ENCODE measurements at regions not wholly inside any gene's neighbourhood (a gene's known extent, or its start where the extent isn't known, plus 50 kb on each side); places are given as distances from the start of the nearest gene placed in this dataset.
"Not testable (repeated sequence)": the region's sequence is repeated elsewhere in the genome, so short reads cannot be mapped to it uniquely, and the experiment has no call there.

DNA sequence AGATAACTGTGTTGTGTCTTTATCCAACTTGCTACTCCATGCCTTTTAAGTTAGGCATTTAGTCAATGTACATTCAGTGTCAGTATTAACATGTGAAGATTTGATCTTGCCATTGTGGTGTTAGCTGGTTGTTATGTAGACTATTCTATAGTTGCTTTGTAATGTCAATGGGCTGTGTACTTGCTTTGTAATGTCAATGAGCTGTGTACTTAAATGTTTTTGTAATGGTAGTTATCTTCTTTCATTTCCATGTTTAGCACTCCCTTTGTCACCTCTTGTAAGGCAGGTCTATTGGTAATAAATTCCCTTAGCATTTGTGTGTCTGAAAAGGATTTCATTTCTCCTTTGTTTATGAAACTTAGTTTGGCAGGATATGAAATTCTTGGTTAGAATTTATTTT is 53.4 kb downstream of the MC4R start:
- no peak for DNase-seq (ENCODE audit: low spot score)

GRCh38 chr18:60311676-60312360 is 60.8 kb downstream of the MC4R start:
- DNase-seq (ENCODE audit: low spot score), result no peak

- DNase-seq (ENCODE audit: low spot score), result no peak
Observed at GRCh38 chr18:60295674-60296073, 76.9 kb downstream of the MC4R start.

DNA sequence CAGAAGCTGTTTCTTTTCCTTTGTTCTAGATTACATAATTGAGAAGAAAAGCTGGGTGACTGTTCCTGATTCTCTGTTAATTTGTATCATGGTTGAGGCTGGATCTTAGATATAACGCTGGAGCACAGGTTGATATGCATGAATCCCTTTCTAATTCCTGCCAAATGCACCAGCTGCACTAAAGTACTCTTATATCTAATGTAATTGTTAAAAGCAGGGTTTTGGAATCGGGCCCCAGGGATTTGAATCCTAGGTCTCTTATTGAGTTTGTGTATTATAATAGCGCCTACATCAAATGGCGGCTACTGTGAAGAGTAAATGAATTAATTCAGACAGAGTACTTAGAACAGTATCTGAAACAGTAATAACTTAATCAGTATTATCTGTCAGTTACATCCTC is 80.4 kb downstream of the MC4R start:
- DNase-seq (ENCODE audit: low spot score), result no peak

DNA sequence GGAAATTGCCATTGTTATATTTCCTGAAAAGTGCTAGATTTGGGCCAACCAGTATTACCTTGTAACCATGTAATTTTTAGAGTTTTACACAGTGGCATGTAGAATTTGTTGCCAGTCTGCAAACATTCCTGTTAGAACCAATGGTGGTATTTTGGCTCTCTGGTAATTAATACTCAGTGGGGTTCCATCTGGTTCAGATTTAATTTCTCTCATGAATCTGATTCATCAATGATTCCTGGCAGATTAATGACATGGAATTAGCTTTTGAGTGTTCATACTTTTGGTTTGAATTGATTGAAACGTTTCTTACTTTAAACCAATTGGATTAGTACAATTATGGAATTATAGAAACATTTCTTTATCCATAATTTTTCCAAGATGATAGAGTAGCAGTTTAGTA is 93.2 kb downstream of the MC4R start:
- no peak for DNase-seq (ENCODE audit: low spot score)

DNA sequence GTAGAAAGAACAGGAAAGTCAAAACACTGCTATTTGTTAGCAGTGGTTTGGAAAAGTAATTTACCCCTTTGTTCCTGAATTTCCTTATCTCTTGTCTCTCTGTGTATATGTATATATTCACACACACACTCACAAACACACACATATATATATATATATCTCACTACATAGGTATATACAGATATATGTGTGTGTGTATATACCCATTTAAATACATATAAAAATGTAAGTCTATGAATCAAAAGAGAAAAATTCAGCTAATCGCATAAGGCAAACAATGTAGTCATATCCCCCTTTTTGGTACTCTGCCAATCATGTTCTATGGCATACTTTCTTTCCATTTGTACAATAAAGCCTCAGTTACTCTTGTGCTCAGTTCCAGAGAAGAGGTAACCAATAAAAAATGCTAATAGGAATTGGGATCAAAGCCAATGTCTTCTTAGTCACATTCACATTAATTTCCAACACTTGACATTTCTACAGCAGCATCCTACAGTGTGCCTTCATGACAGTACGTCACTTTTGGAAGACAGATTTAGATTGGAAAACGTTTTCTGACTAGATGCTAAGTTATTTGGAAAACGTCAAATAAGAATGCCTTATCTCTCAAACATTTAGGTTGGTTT is 94.6 kb downstream of the MC4R start:
- DNase-seq (ENCODE audit: low spot score), result no peak

DNA sequence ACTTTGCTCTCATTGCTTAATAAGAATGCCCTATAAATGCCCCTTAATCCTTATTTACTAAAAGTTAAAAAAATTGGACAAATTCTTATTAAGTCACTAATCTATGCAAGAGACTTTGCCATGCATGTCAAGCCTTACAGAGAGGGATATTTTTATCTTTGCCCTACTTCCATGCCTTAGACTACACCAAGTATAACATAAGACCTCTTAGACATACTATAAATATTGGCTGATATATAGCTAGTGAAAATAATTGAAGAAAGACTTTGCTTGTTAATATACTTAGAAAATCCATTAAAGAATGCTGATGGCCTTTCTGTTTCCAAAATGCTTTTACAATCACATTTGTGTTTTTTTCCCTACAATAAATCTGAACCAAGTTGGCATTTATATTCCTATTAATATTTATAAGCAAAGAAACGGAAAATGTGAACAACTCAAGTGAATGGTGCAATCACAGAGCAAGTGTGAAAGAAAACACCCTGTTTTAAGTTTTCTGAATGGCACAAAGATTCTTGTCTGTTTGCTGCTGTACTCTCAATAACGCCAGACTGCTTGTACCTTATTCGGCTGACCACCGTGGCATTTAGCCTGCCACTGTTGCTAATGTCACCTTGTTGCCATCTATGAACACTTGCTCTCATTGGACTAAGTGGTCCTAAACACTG is 105.0 kb downstream of the MC4R start:
- DNase-seq (ENCODE audit: low spot score), result no peak

DNA sequence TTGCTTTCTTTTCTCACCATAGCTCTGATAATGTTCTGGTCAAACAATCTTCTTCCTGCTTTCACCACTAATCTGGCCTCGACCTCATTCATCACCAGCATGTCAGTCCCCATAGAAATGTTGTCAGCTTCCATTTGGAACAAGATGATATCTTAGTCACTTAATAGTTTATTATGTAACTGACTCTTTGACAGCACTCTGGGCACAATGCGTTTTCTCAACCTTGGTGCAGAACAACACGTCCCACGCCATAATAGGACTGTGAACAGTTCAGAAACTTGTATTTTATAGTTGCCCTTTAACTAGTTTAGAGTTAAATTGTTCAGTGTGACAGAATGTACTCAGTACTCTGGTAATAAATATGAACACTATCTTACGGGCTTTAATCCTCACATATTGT is 106.0 kb downstream of the MC4R start:
- no peak for DNase-seq (ENCODE audit: low spot score)

GRCh38 chr18:60259052-60259681 is 113.4 kb downstream of the MC4R start:
- DNase-seq (ENCODE audit: low spot score), result no peak

DNA sequence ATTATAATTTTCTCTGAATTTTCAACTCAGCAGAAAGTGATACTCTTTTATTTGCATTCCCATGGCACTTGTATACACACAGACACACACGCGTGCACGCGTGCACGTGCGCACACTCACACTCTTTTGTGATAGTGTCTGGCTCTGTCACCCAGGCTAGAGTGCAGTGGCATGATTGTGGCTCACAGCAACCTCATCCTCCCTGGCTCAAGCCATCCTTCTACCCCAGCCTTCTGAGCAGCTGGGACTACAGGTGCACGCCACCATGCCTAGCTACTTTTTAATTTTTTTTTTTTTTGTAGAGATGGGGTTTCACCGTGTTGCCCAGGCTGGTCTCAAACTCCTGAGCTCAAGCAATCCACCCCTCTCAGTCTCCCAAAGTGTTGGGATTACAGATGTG is 123.2 kb downstream of the MC4R start:
- no peak for DNase-seq (ENCODE audit: low spot score)

- no peak for DNase-seq (ENCODE audit: low spot score)
Observed at GRCh38 chr18:60248336-60249330, 123.9 kb downstream of the MC4R start.

DNA sequence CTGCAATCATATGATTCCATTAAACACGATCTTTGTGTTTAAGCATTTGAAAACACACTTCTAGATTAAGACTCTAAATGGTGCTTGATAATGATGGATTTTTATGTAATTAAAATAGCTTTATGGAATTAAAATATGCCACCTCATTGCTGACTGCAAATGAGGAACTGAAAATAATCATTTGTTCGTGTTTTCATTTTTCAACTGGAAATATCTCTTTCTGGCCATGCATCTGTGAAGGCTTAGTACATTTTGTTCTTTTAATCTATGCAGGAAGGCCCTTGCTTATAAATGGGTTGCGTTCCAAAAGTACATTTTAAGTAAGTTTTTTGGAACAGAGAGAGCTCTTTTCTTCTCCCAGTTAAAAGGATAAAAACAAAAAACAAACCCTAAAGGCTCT is 125.5 kb downstream of the MC4R start:
- DNase-seq (ENCODE audit: low spot score), result no peak

GRCh38 chr18:60246606-60247005 is 126.0 kb downstream of the MC4R start:
- DNase-seq (ENCODE audit: low spot score), result no peak

DNA sequence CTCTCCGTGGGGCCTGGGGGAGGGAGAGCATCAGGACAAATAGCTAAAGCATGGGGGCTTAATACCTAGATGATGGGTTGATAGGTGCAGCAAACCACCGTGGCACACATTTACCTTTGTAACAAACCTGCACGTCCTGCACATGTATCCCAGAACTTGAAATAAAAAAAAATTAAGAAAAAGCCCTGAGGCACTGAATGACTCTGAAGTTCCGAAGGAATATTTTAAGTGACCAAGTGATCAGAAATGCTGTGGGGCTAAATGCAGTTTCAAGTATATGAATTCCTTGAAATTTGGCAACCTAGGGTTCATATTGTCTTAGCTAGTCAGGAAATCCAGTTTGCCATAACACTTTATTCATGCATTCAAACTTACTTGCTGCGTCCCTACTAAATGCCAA is 127.5 kb downstream of the MC4R start:
- DNase-seq (ENCODE audit: low spot score), result no peak

DNA sequence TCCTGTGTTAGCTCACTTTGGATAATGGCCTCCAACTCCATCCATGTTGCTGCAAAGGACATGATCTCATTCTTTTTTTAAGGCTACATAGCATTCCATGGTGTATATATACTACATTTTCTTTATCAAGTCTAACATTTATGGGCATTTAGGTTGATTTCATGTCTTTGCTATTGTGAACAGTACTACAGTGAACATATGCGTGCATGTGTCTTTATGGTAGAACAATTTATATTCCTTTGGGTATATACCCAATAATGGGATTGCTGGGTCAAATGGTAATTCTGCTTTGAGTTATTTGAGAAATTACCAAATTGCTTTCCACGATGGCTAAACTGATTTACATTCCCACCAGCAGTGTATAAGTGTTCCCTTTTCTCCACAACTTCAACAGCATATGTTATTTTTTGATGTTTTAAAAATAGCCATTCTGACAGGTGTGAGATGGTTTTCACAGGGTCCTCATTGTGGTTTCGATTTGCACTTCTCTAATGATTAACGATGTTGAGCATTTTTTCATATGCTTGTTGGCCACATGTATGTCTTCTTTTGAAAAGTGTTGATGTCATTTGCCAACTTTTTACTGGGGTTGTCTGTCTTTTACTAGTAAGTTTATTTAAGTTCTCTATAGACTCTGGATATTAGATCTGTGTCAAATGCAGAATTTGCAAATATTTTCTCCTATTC is 133.4 kb downstream of the MC4R start:
- not testable (repeated sequence) for DNase-seq (ENCODE audit: low spot score)

DNA sequence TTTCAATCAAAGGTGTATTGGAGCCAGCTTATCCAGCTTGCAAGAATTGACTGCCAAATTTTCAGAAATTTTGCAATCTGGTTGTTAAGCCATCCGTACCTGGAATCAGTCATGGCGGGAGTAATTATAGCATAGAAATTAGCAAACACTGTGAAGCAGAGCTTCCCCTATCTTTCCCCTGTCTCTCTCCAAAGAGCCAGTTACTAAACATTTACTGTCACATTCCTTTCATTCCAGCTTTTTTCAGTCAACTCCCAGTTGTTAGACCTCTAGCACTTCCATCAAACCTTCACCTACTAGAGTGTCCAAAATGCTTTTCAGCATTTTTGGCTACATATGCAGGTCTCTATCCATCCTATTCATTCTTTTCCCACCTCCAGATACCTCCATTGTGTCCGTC is 137.4 kb downstream of the MC4R start:
- no peak for DNase-seq (ENCODE audit: low spot score)

- DNase-seq (ENCODE audit: low spot score), result no peak
Observed at GRCh38 chr18:60232541-60232940, 140.0 kb downstream of the MC4R start.

DNA sequence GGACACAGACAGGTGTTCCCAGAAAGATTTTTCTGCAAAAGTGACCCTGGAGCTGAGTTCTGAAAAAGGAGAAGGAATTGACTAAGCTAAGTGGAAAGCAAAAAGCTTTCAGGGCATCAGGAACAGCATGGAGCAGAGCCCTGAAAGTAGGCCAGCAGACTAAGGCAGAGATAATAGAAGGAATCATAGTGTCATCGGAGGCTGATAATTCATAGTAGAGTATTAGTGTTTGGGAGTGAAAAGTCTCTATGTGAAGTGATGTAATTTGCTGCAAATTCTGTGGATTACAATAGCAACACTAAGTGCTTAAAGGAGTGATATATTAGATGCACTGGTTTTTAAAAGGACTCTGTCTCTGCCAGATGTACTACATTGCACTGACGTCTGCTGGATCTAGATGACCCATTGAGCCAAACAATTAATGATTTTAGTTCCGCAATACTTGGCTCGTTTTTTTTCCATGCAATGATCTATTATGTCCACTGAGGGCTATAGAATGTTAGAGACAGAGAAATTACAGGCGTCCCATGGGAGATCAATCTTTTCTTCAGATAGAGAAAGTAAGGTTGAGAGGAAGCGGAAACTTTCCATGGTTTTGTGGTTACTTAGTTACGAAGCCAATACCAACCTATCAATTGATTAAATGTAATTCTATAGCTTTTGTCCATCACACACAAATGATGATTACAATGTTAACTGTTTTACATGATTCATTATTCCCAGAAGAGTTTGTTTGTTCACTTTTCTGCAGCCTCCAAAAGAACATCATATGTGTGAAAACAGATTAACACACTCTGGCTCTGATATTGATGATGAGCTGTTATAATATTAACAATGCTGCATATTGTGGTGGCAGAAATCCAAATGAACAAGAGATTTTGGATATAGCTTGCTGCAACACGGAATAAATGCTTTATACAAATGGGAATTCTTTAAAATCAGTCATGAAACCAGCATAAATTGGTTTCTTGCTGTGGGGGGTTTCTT is 143.7 kb downstream of the MC4R start:
- DNase-seq (ENCODE audit: low spot score), result no peak

GRCh38 chr18:60215432-60215831 is 157.1 kb downstream of the MC4R start:
- no peak for DNase-seq (ENCODE audit: low spot score)

DNA sequence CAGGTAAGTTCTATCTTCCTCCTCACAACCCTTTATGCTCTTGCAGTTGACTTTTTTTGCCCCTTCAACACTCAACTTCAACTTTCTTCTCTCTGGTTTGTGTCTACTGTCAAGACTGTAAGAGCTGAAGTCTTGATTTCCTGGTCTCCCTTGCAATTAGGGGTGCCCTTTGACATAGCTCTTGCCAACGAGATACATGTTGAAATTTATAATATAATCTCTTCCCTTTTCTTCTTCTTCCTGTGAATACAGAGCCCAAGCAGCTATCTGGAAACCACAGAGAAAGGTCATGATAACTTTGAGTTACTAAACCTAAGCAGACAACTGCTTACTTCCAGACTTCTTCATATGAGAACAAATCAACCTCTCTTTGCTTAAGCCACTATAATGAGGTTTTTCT is 163.5 kb downstream of the MC4R start:
- no peak for DNase-seq (ENCODE audit: low spot score)
